Panc1 (cell line): ENCODE measurements at regions not wholly inside any gene's neighbourhood (a gene's known extent, or its start where the extent isn't known, plus 50 kb on each side); places are given as distances from the start of the nearest gene placed in this dataset.

Experiments used
- ATAC-seq: fragments of 200-7000 bp; cut with Tn5 transposase; 2 replicates; pipeline ENCODE4 v1.9.1; 2020; ENCODE audit warnings: mild to moderate bottlenecking, moderate library complexity
- BruUV-seq: library from RNA; stranded (reverse); fragments of 400-500 nt; replicated peaks from 2 replicates; lab custom pipeline; 2021; lab: Mats Ljungman, UMichigan
- CTCF ChIA-PET: fragments of 300-600 bp; sonication (Branson Sonifier 250); formaldehyde crosslinking; loops from one replicate; lab custom pipeline; 2022; ENCODE audit warnings: antibody characterized with exemption; lab: Charles Lee
- POLR2A ChIA-PET: fragments of 300-600 bp; sonication (Branson Sonifier 250); formaldehyde crosslinking; loops from one replicate; lab custom pipeline; 2022; ENCODE audit warnings: antibody characterized with exemption; lab: Charles Lee
- DNase-seq: peaks from one replicate; pipeline ENCODE4 v3.0.0-alpha.2; 2010; ENCODE audit warnings: low read depth, low spot score
- H3K27ac ChIP-seq: 2 replicates; pipeline ENCODE4 v1.5.1; 2011; ENCODE audit warnings: mild to moderate bottlenecking, low read length, inconsistent platforms
- H3K27me3 ChIP-seq: fragments of 200-500 bp; sonication (Bioruptor generic); 2 replicates; pipeline ENCODE4 v1.6.0; 2014; ENCODE audit warnings: low read length, inconsistent platforms; ENCODE audit not compliant: control insufficient read depth, insufficient read depth
- H3K36me3 ChIP-seq: fragments of 200-500 bp; sonication (Bioruptor generic); 2 replicates; pipeline ENCODE4 v1.5.1; 2014; ENCODE audit warnings: inconsistent platforms, mild to moderate bottlenecking, low read length, moderate library complexity; ENCODE audit not compliant: control insufficient read depth, insufficient read depth
- H3K4me1 ChIP-seq: 2 replicates; pipeline ENCODE4 v1.5.1; 2011; ENCODE audit warnings: inconsistent platforms, mild to moderate bottlenecking, low read length, moderate library complexity; ENCODE audit not compliant: control insufficient read depth, insufficient read depth
- H3K4me3 ChIP-seq, 2 experiments: 2 replicates each; pipeline ENCODE4 v1.5.1; 2011 to 2012; ENCODE audit warnings: low read depth in 2 of 2, low read length in 2 of 2, mild to moderate bottlenecking in 2 of 2, inconsistent platforms in 1 of 2, moderate library complexity in 1 of 2
- H3K9me3 ChIP-seq: fragments of 200-500 bp; sonication (Bioruptor generic); 2 replicates; pipeline ENCODE4 v1.5.1; 2014; ENCODE audit warnings: low read depth, mild to moderate bottlenecking, inconsistent platforms, low read length, moderate library complexity; ENCODE audit not compliant: control insufficient read depth, insufficient read depth
- CTCF ChIP-seq: fragments of 450-650 bp; IDR thresholded peaks from 2 replicates; pipeline ENCODE4 v1.5.1; 2017; ENCODE audit warnings: mild to moderate bottlenecking
- POLR2AphosphoS5 ChIP-seq: IDR thresholded peaks from 2 replicates; pipeline ENCODE4 v1.6.1; 2012; ENCODE audit warnings: mild to moderate bottlenecking, low read depth, low read length, moderate library complexity
- REST ChIP-seq, 2 experiments: IDR thresholded peaks; 2 replicates each; pipeline ENCODE4 v1.6.1; 2011 to 2012; ENCODE audit warnings: low read depth in 2 of 2, control low read depth in 1 of 2, low read length in 1 of 2, mild to moderate bottlenecking in 1 of 2, moderate library complexity in 1 of 2; ENCODE audit not compliant: insufficient read depth in 1 of 2
- SIN3A ChIP-seq: IDR thresholded peaks from 2 replicates; pipeline ENCODE4 v1.6.1; 2012; ENCODE audit warnings: low read depth, mild to moderate bottlenecking, low read length, moderate library complexity, borderline replicate concordance; ENCODE audit not compliant: insufficient read depth
- TCF7L2 ChIP-seq: IDR thresholded peaks from 2 replicates; pipeline ENCODE4 v1.6.1; 2011; ENCODE audit warnings: mild to moderate bottlenecking, low read depth, low read length, inconsistent platforms
- in situ Hi-C: cut with HindIII; loops from 2 replicates; pipeline ENCODE4 v1.10.0; 2016; ENCODE audit warnings: low sequenced_read_pairs, low pct_unique_long_range_greater_than_20kb
- intact Hi-C: fragments of 100-400 bp; cut with micrococcal nuclease; formaldehyde crosslinking; loops from one replicate; pipeline ENCODE4 v1.10.0; 2022; ENCODE audit not compliant: unreplicated experiment

GRCh38 chr18:64253873-64254272 lies 105.0 kb upstream of the LINC00305 start:
- no peak overlapping the region for H3K27ac ChIP-seq
- POLR2A ChIA-PET, result no interaction called here
- H3K36me3 ChIP-seq, result no peaks in the 10 kb centered on the region
- ATAC-seq (no peak), DNase-seq (no peak)
- no peaks in the 10 kb centered on the region for H3K4me1 ChIP-seq
- no peaks in the 10 kb centered on the region for H3K27me3 ChIP-seq
- BruUV-seq, result no TSS peak
- intact Hi-C loops, result no loop called here
- TF ChIP-seq TCF7L2 (no peak), SIN3A (no peak), CTCF (no peak), POLR2AphosphoS5 (no peak), REST (IDR thresholded peaks at IDR 0.05; ENCODE audit: insufficient read depth in 1 of 2, low read depth in 2 of 2, low read length in 1 of 2) (no peak)
- CTCF ChIA-PET, result no interaction called here
- in situ Hi-C loops, result no loop called here
- no peak overlapping the region for H3K4me3 ChIP-seq
- H3K9me3 ChIP-seq, result no peaks in the 10 kb centered on the region

DNA sequence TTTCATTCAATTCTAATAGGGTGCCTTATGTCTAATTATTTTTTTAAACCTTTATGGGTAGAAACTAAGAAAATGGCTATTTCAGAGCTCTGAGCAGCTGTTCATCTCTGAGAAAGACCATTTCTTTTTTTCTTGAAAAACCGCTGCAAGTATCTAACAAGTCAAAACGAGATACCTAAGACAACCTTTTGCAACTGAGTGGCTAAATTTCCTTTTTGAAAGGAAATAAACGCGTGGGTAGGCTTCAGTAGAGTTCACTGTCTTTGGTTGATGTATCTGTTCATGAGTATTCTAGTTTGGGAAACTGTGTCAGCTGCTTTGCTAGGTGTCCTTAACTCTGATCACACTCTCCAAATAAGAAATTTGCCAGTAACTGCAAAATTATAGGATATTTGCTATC lies 104.3 kb upstream of the LINC00305 start:
- Histone ChIP-seq H3K27ac (no peak overlapping the region), H3K9me3 (no peaks in the 10 kb centered on the region), H3K27me3 (no peaks in the 10 kb centered on the region), H3K36me3 (no peaks in the 10 kb centered on the region), H3K4me3 (no peak overlapping the region), H3K4me1 (no peaks in the 10 kb centered on the region)
- DNase-seq (no peak), ATAC-seq (no peak)
- intact Hi-C loops (no loop called here), in situ Hi-C loops (no loop called here)
- POLR2A ChIA-PET, result no interaction called here
- CTCF ChIA-PET, result no interaction called here
- no TSS peak for BruUV-seq
- TF ChIP-seq POLR2AphosphoS5 (no peak), SIN3A (no peak), TCF7L2 (no peak), CTCF (no peak), REST (IDR thresholded peaks at IDR 0.05; ENCODE audit: insufficient read depth in 1 of 2, low read depth in 2 of 2, low read length in 1 of 2) (no peak)
